ENCODE measurements at regions not wholly inside any gene's neighbourhood (a gene's known extent, or its start where the extent isn't known, plus 50 kb on each side); places are given as distances from the start of the nearest gene placed in this dataset.

DNA sequence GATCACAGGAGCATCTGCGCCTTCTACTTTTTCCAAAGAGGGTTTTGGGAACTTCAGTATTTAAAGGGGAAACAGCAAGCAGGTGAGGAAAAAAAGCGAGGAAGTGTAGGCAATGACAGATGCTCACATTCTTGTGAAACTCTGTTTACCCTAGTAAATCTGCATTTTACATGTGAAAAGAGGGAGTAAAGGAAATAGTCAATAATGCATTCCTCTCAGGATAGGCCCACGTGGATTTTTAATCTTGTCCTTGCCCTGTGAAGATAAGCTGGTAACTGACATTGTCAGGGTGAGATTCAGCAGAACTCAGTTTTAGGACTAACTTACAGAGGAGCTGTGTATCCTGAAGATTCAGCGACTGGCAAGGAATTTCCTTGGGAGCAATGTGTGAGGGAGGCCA lies 1119.2 kb upstream of the TMEM132C start:
- peaks cover 2% of the 10 kb centered on the region for H3K4me1 Mint-ChIP-seq
- no peaks in the 10 kb centered on the region for H3K36me3 Mint-ChIP-seq
- no peak overlapping the region for H3K27ac Mint-ChIP-seq
- peaks cover 4% of the 10 kb centered on the region for H3K9me3 Mint-ChIP-seq
- H3K4me3 Mint-ChIP-seq = no peak overlapping the region
- TF ChIP-seq, protein P1, sequence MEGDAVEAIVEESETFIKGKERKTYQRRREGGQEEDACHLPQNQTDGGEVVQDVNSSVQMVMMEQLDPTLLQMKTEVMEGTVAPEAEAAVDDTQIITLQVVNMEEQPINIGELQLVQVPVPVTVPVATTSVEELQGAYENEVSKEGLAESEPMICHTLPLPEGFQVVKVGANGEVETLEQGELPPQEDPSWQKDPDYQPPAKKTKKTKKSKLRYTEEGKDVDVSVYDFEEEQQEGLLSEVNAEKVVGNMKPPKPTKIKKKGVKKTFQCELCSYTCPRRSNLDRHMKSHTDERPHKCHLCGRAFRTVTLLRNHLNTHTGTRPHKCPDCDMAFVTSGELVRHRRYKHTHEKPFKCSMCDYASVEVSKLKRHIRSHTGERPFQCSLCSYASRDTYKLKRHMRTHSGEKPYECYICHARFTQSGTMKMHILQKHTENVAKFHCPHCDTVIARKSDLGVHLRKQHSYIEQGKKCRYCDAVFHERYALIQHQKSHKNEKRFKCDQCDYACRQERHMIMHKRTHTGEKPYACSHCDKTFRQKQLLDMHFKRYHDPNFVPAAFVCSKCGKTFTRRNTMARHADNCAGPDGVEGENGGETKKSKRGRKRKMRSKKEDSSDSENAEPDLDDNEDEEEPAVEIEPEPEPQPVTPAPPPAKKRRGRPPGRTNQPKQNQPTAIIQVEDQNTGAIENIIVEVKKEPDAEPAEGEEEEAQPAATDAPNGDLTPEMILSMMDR (IDR thresholded peaks at IDR 0.05; ENCODE audit: unreplicated experiment) = no peak
- DNase-seq (ENCODE audit: low spot score in 2 of 2, unreplicated experiment in 2 of 2) = no peak
- H3K27me3 Mint-ChIP-seq (ENCODE audit: low read depth) = peaks cover 4% of the 10 kb centered on the region

DNA sequence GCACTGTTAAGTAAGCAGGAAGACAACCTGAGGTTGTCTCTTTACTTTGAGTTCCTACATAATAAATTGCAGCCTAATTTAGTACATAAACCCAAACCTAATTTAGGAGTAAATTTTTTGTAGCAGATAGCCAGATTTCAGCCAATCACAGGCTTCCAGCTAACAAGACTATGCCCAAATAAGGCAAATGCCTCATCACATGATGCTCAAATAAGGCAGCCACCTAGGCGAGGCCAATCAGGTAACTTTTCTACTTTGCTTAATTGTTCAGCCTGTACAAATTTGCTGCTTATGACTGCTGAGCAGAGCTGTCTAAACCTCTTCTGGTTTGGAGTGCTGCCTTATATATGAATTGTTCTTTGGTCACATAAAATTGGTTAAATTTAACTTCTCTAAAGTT lies 1118.7 kb upstream of the TMEM132C start:
- no peak for DNase-seq (ENCODE audit: low spot score in 2 of 2, unreplicated experiment in 2 of 2)
- Mint-ChIP-seq H3K4me1 (peaks cover 8% of the 10 kb centered on the region), H3K36me3 (no peaks in the 10 kb centered on the region), H3K4me3 (no peak overlapping the region), H3K9me3 (peaks cover 4% of the 10 kb centered on the region), H3K27ac (no peak overlapping the region), H3K27me3 (ENCODE audit: low read depth) (peaks cover 4% of the 10 kb centered on the region)
- TF ChIP-seq, protein P1 (IDR thresholded peaks at IDR 0.05; ENCODE audit: unreplicated experiment) = no peak

DNA sequence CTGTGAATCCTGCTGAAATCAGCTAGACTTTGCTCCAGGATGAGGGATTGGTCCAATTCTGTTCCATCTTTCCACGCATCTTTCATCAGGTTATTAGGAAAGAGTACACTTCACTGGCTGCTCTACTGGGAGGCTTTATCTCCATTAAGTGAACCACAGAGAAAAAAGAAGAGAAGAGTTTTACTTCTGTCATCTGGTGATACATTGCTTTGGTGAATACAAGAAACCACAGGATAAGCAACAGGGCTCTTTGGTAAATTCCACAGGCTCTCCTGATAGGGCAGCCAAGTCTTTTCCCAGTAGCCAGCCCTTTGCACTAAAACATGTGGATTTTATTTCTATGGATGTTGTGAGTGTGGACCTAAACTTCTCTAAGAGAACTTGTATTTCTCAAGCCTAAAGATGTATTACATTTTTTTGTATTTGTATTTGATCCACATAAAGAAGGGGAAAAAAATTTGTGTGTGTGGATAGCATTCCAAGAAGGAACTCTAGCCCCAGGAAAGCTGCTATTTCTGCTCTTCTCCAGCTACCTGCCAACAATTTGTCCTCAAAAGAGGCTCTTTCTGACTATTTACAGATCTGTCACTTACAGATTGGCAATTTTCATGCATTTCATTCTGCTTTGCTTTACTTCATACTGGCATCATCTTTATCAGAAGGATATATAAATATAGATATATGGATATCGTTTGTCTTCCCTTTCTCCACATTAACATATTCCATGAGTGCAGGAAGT lies 1117.6 kb upstream of the TMEM132C start:
- Mint-ChIP-seq H3K27ac (no peak overlapping the region), H3K4me1 (peaks cover 9% of the 10 kb centered on the region), H3K9me3 (peaks cover 4% of the 10 kb centered on the region), H3K4me3 (no peak overlapping the region), H3K36me3 (no peaks in the 10 kb centered on the region), H3K27me3 (ENCODE audit: low read depth) (peaks cover 4% of the 10 kb centered on the region)
- DNase-seq (ENCODE audit: low spot score in 2 of 2, unreplicated experiment in 2 of 2) = no peak
- TF ChIP-seq, protein P1 (IDR thresholded peaks at IDR 0.05; ENCODE audit: unreplicated experiment) = no peak

DNA sequence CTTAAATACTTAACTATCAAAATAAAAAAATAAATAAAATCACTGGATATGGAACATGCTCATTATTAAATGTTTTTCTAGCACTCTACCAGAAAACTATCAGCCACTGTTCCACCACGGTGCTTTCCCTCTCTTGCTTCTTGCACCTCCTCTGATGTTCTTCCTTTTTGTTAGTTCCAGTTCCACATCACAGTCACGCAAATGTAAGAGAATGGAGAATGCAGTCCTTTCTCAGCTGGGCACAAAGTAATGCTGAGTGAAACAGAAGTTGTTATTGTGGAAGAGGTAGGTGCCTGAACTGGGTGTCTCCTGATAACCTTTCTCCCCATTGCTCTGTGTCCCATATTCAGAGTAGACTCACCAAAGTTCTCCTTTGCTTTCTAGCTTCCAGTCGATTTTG lies 1116.9 kb upstream of the TMEM132C start:
- Mint-ChIP-seq H3K27ac (no peak overlapping the region), H3K4me1 (peaks cover 9% of the 10 kb centered on the region), H3K36me3 (no peaks in the 10 kb centered on the region), H3K27me3 (ENCODE audit: low read depth) (peaks cover 4% of the 10 kb centered on the region), H3K4me3 (no peak overlapping the region), H3K9me3 (peaks cover 4% of the 10 kb centered on the region)
- TF ChIP-seq, protein P1 (IDR thresholded peaks at IDR 0.05; ENCODE audit: unreplicated experiment) = no peak
- DNase-seq (ENCODE audit: low spot score in 2 of 2, unreplicated experiment in 2 of 2) = no peak

DNA sequence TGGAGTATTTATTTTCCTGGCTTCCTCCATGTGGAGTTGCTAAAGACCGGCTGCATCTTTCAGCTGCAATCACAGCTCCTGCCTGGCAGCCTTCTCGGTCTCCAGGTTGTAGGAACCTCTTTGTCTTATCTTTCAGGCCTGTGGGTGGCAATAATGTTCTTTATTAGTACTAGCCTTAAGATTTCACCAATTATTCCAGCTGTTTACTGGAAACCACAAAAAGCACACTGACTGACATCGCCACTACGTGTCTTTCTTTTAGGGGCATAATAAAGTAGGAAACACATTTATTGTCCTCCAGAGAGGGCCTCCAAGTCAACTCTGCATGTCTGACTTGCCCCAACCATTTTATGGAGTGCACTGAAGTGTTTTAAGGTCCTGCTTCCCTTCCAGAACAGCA lies 1116.5 kb upstream of the TMEM132C start:
- Mint-ChIP-seq H3K36me3 (no peaks in the 10 kb centered on the region), H3K4me1 (peaks cover 9% of the 10 kb centered on the region)

More for the DNA sequence above, 1116.5 kb upstream of the TMEM132C start:
- Mint-ChIP-seq H3K4me3 (no peak overlapping the region), H3K9me3 (peaks cover 4% of the 10 kb centered on the region), H3K27me3 (ENCODE audit: low read depth) (peaks cover 4% of the 10 kb centered on the region), H3K27ac (no peak overlapping the region)
- TF ChIP-seq, protein P1 (IDR thresholded peaks at IDR 0.05; ENCODE audit: unreplicated experiment) = no peak
- DNase-seq (ENCODE audit: low spot score in 2 of 2, unreplicated experiment in 2 of 2) = no peak

Measured in mesothelial cell of epicardium (in vitro differentiated cells).